COR-L47 (cell line): ENCODE measurements at regions not wholly inside any gene's neighbourhood (a gene's known extent, or its start where the extent isn't known, plus 50 kb on each side); places are given as distances from the start of the nearest gene placed in this dataset.
"Not testable (repeated sequence)": the region's sequence is repeated elsewhere in the genome, so short reads cannot be mapped to it uniquely, and the experiment has no call there.

Experiments
- DNase-seq: peaks from one replicate; lab custom pipeline; 2025; lab: John Stamatoyannopoulos, UW

DNA sequence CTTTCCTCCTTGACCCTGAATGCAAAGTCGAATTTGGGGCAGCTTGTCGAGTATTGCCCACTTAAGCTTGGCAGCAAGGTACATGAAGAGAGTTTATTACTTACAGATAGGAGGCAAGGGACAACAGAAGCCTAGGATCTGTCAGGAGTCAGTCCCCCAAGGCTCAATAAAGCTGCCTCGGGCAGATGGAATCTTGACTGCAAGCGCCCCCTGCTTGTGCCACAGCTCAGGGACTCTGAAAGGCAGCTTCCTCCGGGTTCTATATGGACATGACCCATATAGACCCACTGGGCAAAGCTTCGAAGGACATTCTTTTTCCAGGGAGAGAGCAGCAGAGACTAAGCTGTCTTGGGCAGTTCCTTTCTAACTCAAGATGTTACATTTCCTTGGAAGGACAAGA is 971.5 kb downstream of the EFNA5 start:
- DNase-seq = no peak

DNA sequence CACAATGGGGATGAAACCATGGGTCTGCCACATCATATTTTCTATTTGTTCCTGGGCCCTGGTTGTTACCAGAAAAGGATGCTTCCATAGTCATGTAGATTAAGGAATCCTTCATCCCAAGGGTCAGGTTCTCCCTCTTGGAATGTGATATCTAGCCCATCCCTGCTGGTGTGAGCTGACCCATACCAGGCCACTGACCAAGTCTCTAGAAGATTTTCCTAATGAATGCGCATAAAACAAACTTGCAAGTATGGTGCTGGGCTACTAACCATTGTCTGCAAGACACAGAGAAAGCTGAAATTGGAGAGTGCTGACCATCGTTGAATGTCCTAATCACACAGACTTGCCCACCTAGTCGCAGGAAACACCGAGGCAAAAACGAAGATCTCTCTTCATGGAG is 972.6 kb downstream of the EFNA5 start:
- no peak for DNase-seq

DNA sequence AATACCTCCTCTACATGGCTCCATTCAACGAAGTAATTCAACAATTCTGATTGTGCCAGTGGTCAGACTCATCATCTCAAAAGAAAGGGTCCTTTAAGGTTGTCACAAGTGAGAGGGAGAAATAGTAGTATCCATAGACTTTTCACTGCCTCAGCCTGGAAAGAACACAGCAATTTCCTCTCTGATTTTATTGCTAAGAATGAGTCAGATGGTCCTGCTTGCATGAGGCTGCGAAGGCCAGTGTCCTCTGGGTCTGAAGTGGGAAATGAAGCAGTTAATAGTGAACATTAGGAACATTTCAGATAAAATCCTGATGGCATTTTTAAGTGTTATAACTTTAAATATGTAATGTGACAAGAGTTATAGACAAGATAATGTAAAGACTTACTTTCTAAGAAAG is 979.0 kb downstream of the EFNA5 start:
- no peak for DNase-seq

DNA sequence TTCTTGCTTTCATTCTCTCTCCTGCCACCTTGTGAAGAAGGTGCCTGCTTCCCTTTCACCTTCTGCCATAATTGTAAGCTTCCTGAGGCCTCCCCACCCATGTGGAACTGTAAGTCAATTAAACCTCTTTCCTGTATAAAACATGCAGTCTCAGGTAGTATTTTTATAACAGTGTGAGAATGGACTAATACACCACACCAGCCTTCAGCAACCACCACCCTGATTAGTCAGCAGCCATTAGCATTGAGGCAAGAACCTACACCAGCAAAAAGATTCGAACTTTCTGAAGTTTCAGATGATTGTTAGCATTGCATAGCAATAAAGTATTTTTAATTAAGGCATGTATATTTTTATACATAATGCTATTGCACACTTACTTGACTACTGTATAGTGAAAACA is 980.2 kb downstream of the EFNA5 start:
- DNase-seq = no peak

DNA sequence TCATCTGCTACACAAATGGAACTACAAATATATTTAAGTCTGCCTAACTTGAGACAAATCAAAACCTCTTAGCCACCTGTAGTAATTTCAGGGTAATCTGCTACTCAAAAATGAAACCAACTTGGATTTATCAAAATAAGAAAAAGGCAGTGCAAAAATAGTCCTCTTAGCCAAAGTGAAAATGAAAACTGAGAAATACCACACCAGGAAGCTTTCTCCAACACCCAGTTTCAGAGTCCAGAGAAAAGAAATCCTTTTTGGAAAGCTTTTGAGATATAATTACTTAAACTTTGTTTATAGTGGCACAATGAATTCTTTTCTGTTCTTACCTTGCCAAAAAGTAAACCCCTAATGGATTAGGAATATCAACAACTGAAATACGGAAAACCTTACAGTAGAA is 990.4 kb downstream of the EFNA5 start:
- DNase-seq = no peak

DNA sequence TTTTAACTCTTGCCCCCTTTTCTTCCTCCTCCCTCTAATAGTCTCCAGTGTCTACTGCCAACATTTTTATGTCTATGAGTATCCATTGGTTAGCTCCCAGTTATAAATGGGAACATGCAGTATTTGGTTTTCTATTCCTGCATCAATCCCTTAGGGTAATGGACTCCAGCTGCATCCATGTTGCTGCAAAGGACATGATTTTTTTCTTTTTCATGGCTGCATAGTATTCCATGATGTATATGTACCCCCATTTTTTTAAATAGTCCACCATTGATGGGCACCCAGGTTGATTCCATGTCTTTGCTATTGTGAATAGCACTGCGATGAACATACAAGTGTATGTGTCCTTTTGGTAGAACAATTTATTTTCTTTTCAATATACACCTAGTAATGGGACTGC is 993.7 kb downstream of the EFNA5 start:
- no peak for DNase-seq

DNA sequence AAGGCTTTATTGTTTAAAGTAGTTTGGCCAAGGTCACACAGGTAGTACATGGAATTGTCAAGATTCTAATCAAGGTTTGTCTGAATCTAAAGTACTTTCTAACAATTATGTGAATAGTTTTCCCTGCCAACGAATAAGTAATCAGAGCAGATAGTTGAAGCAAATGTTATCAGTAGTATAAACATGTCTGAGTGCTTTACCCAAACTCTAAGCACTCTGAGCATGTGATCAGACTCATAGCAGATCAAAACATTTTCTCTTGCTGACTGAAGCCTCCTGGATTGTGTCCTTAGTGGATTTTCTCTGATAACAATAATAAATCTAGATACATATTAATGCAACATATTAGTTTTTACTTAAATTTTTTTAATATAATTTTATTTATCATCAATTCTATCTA is 995.0 kb downstream of the EFNA5 start:
- no peak for DNase-seq

DNA sequence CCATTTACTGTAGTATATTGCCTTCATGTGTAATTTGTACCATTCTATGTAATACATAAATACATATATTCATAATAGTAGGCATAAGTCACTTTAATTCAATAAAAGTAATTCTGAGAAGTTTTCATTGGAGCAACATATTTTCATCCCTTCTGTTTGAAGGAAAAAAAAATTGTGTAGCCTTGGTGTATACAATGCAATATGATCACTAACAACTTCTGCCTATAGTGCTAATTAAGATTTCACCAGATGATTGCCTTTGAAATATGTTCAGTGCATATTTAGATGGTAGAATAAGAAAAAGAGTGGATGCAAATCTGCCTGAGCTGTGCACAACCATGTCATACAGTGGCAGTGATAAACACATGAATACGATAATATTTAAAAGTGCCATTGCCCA is 996.8 kb downstream of the EFNA5 start:
- DNase-seq = no peak

DNA sequence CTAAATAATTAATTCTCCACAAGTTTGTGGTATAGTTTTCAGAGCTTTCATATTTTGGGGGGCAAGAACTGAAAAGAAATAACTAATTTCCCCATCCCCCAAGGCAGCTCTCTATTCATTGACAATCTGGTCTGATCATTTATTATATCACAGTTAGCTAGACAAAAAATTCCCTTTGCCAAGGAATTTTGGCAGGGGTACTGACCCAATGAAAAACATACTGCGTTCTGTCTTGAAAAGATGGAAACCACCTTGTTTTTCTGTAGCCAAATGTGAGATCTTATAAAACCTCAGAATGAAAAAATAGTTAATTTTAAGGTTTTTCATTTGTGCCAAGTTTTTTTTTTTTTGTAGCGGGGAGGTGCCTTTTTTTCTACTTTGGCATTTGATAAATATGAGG is 1008.9 kb downstream of the EFNA5 start:
- no peak for DNase-seq

DNA sequence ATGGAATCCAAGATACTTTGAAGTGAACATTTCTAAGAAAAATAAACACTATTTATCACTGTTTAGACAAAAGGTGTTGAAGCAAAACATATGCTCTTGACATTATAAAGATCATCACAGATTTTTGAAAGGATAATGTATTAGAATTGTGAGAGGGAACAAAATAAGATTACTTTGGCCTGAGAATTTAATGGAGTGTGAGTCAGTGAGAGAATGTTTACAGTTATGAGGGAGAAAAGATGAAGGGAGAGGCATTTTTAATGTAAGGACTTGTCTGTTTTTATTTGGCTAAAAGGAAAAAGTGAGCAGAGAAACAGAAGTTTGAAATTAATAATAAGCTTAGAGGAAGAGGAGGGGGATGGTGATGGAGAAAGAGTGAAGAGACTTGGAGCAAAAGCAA is 1010.1 kb downstream of the EFNA5 start:
- no peak for DNase-seq

DNA sequence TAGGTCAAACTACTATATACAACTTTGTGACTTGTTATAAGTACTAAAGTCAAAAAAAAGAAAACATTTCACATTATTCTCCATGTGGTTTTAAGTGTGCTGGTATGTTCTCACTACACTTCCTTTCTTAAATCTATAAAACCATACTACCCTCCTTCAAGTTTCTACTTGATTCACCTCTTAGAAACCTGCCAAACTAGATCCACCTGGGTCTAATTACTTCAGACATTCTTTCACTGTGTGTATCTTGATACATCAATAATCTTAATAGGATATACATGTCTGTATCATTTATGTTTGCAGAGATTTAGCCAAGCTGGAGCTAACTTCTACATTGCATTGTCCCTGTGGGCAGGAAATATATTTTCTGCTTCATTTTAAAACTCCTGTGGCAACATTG is 1012.6 kb downstream of the EFNA5 start:
- no peak for DNase-seq

DNA sequence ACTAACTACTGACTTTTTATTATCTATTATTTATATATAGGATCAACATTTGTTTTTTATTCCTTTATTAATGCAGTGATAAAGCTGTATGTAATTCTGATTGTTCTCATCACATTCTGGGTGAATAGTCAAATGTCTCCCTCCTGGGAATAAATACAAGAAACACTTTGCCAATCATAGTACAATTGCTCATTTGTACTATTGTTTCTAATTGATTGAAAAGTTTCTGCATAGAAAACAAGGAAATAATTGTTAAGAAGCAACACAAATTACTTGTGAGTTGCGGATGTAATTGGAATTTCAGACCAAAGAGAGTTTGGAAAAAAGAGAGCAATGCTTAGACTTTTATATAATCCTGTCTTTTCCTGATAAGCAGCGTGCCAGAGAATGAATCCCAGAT is 1013.9 kb downstream of the EFNA5 start:
- no peak for DNase-seq

DNA sequence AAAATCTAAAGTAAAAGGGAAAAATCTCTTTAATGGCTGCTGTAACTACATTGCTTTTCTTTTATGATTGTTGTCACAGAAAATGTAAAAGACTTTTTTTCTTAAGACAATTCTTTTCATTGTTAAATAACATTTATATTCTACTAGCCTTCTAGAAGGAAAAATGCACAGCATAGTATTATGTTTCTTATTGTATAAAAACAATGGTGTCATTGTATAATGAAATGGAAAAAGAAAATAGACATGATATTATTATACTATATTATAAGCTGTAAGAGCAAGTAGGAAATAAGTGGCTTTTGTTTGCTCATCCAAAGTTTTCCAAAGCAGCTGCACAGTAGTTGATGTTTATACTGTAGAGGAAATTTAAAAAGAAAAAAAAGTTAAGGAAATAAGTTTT is 1021.7 kb downstream of the EFNA5 start:
- DNase-seq = no peak

DNA sequence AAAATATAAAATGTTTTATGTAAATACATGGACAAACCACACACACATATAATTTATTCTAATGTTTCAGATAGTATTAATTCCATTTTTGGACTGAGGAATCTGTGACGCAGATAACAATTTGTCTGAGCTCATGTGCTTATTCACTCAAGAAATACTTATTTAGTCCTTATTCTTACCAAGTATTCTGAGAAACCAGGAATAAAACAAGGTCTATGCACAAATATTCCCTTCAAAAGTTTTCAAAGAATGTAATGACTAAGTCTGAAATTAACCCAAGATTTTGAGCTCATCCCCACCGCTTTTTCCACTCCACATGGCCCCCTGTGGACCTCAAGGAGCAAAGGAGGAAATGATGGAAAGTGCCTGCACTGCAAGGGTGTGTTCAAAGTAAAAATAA is 1022.3 kb downstream of the EFNA5 start:
- DNase-seq = no peak

DNA sequence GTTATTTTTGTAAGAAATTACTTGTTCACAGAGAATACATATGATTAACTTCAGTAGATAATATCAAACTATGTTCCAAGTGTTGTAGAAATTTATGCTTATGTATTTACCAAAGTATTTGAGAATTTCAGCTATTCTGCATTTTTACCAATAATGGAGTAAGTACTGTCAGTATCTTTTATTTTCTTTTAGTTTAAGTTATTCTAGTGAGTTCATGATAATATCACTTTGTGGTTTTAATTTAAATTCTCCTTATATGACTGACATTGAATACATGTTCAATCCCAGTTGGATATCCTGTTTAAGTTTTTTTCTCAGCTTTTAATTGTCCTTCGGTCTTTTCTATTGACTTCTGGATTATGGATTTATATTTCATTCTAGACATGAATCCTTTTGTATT is 1024.6 kb downstream of the EFNA5 start:
- DNase-seq = no peak

DNA sequence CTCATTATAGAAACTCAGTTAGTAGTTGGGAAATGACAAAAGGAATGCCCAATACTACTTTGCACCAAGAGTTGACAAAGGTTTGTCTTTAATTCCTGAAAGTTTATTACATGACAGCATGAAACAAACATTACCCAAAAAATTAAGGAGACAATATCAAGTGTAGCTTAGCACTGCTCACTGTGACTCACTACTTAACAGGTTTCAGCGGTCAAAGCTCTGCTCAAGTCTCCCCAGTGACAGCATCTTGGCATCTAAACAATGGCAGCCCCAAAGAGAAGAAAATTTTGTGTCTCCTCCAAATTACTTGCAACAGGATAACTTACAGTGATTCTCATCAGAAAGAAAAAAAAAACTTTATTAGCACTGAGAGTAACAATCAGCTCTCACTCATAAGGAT is 1030.2 kb downstream of the EFNA5 start:
- DNase-seq = no peak

DNA sequence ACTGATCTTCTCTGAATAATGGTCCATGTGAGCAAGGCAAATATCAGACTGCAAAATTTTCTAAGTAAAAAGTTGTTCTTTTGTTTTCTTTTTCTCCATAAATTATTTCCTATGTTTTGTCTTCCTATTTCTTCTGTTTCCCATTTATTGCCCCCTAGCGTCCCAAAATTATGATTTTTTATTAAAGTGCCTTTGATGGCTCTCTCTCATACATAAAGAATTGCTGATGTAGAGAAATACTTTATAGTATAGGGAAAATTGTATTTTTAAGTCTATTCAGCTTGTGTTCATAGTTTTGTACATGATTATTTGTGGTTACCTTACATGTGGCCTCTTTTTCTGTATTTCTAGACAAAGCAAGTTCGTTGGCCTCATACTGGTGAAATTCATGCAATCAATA is 1031.2 kb downstream of the EFNA5 start:
- DNase-seq = no peak

DNA sequence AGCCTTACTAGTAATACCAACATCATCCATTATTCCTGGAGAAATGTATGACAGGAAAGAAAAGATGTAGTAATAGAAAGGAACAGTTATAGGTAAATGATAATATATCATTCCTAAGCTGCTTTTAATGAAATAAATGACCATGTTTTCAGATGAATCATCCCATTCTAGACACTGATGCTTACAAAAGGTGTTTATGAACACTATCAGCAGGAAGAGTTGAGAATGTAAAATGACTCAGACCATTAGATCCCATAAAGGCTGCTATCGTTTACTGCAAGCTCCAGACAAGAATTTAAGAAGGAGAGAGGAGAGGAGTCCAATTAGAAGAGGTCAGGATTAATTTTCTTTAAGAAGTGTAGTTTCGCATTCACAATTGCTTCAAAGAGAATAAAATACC is 1033.5 kb downstream of the EFNA5 start:
- no peak for DNase-seq

DNA sequence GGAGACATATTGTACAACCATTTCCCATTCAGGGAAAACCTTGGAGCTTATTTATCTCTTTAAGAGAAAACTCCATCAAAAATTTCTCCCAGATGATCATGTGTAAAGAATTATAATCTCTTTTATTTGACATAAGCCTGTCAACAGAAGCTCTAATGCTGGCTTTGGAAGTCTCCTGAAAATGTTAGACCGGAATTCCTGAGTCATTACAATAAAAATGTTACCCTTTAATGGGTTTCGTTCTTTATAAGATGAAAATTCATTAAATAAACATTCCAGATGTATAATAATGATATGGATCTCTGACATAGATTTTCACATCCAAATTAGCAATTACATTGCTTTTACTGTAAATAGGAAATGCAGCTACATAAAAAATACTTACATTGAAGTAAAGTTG is 1036.4 kb downstream of the EFNA5 start:
- DNase-seq = no peak

DNA sequence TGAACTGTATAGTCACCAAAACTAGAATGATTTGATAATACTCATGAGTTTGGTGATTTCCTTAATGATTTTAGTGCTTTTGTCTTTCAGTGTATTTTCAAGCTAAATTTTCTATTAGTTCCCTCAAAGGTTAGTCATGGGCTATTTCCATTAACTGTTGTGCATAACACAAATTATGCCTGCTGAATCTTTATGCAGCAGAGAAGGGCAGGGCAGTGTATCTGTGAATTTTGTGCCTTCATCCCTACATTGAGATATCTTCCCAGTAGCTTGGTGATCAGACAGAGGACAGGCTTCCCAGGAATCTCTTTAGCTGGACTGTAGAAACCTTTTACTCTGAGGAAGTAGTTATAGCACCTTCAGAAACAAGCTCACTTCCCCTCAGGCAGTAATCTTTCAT is 1036.9 kb downstream of the EFNA5 start:
- DNase-seq = no peak

DNA sequence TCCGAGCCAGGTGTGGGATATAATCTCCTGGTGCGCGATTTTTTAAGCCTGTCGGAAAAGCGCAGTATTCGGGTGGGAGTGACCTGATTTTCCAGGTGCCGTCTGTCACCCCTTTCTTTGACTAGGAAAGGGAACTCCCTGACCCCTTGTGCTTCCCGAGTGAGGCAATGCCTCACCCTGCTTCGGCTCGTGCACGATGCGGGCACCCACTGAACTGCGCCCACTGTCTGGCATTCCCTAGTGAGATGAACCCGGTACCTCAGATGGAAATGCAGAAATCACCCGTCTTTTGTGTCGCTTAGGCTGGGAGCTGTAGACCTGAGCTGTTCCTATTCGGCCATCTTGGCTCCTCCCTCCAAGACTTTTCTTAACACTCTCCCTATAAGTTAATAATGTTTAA is 1042.3 kb downstream of the EFNA5 start:
- DNase-seq = not testable (repeated sequence)

DNA sequence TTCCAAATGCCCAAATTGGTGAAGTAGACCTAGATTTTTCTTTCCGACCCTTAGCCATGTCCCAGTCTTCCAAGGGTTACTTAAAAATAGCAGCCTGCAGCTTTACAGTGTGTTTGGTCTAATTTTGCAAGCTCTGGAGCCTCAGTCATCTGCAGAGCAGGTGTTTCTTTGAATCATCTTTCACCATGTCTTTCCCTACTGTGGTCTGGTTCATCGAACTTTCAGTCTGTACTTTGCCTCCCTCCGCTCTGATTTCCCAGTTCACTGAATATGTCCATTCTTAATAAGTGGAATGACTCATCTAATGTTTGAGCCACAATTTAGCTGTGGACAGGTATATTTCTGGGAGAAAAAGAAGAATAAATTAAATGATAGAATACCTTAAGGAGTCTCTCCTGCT is 1060.7 kb downstream of the EFNA5 start:
- no peak for DNase-seq

DNA sequence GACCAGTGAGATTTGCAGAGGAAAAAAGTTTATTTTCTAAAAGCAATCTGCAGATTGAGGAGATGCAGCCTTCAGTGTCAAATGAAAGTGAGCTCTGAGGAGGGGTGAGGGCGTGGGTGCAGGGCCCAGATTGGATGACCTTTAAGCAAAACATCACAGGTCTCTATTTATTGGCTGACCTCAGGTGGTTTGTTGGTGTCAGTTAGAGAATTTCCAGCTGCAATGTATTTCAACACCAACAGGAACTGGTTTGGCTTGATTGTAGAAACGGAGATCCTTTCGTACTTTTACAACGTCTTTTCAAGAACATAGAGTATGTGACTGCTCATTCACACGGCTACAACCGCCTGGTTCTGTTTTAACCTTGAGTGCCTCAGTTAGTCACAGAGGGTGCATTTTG is 1069.1 kb downstream of the EFNA5 start:
- no peak for DNase-seq

DNA sequence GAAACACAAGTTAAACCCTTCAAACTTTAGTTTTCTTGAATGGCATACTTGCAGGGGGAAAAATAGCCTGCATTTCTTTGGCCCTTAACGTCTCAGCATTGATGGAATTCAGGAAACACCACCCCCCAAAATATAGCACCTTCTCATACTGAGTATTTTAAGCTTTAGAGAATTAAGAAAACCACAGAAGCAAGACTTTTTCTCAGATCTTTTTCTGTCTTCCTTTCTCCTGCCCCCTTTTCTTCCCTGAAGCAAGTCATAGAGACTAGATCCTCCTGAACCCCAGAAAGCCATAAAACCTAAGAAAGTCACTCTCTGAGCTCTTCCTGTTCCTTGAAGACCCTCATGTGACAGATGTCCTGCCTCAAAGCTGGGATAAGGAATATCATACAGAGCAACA is 1069.9 kb downstream of the EFNA5 start:
- DNase-seq = no peak

DNA sequence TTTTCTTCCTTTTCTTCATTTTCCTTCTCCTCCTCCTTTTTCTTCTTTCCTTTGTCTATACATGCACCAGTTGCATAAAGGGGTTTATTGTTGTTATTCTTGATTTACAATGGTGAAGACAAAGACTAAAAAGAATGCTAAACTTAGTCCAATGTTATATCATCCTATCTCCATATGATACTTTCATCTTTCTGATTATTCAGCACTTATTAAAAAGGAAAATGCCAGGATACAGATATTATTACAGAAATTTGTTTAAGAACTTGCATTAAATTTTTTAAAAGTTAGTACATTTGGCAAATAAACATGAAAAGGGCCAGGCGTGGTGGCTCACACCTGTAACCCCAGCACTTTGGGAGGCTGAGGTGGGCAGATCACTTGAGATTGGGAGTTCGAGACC is 1074.9 kb downstream of the EFNA5 start:
- no peak for DNase-seq
